ENCODE measurements at regions not wholly inside any gene's neighbourhood (a gene's known extent, or its start where the extent isn't known, plus 50 kb on each side); places are given as distances from the start of the nearest gene placed in this dataset.

- WGBS (ENCODE audit: insufficient coverage, low coverage, missing lambda C conversion rate): 0% methylated on average over 4 of the region's 4 CpGs
- ChIA-PET CTCF (ENCODE audit: low intra/inter-chr PET ratio) (no interaction called here), POLR2A (no interaction called here)
- no peaks in the 10 kb centered on the region for H3K4me1 ChIP-seq (replicated peaks in 1 of 2; ENCODE audit: control insufficient read depth in 2 of 2, insufficient read depth in 2 of 2, low read length in 2 of 2)
- H3K27me3 ChIP-seq (ENCODE audit: control insufficient read depth in 2 of 2, insufficient read depth in 2 of 2, low read length in 2 of 2): no peaks in the 10 kb centered on the region
- H3K27ac ChIP-seq (ENCODE audit: extremely low read depth, low read depth, low read length): no peak overlapping the region
- H3K79me2 ChIP-seq (ENCODE audit: control insufficient read depth, insufficient read depth, low read length): no peaks in the 10 kb centered on the region
- no peaks in the 10 kb centered on the region for H3K9me3 ChIP-seq (replicated peaks; ENCODE audit: control insufficient read depth, insufficient read depth, low read depth, low read length)
- no peak overlapping the region for H3K9ac ChIP-seq (ENCODE audit: insufficient read depth in 1 of 2, low read depth in 2 of 2, low read length in 2 of 2)
- intact Hi-C loops (cut with micrococcal nuclease) (no loop called here), in situ Hi-C loops (cut with MboI) (no loop called here)
- ATAC-seq (no peak), FAIRE-seq (no peak), DNase-seq (ENCODE audit: extremely low read depth in 1 of 4, low spot score in 3 of 4) (no peak)
- no peak overlapping the region for H3K4me2 ChIP-seq (ENCODE audit: insufficient read depth, low read length)
- no peaks in the 10 kb centered on the region for H3K9me1 ChIP-seq (ENCODE audit: control insufficient read depth, insufficient read depth, low read length)
- BruUV-seq (replicated peaks): no TSS peak
- no peaks in the 10 kb centered on the region for H4K20me1 ChIP-seq (replicated peaks; ENCODE audit: control insufficient read depth, insufficient read depth, low read length)
- no peak overlapping the region for H3K4me3 ChIP-seq
- TF ChIP-seq E4F1 (CRISPR knock-in tag; IDR thresholded peaks at IDR 0.05; ENCODE audit: borderline replicate concordance) (no peak), KDM5B (IDR thresholded peaks at IDR 0.05; ENCODE audit: insufficient replicate concordance, low read depth, low read length) (no peak), ZNF280B (CRISPR knock-in tag; IDR thresholded peaks at IDR 0.05) (no peak), ZNF699 (CRISPR knock-in tag; IDR thresholded peaks at IDR 0.05; ENCODE audit: insufficient replicate concordance) (no peak), CREM (IDR thresholded peaks at IDR 0.05; ENCODE audit: low read depth) (no peak), ZNF695 (CRISPR knock-in tag; IDR thresholded peaks at IDR 0.05) (no peak), KDM4B (IDR thresholded peaks at IDR 0.05; ENCODE audit: borderline replicate concordance in 2 of 2, low read depth in 1 of 2) (no peak), ZNF41 (CRISPR knock-in tag; conservative IDR thresholded peaks at IDR 0.05) (no peak), GTF2E2 (tag; IDR thresholded peaks at IDR 0.05) (no peak)
- H3K36me3 ChIP-seq (ENCODE audit: control insufficient read depth, insufficient read depth, low read length): no peaks in the 10 kb centered on the region
- H2AFZ ChIP-seq (ENCODE audit: low read depth, low read length): no peak overlapping the region
These were observed 446.7 kb upstream of the GBE1 start for GRCh38 chr3:82208002-82208710.
